HG03045 (cell line): ENCODE measurements at regions not wholly inside any gene's neighbourhood (a gene's known extent, or its start where the extent isn't known, plus 50 kb on each side); places are given as distances from the start of the nearest gene placed in this dataset.

ENCODE experiments used
- ATAC-seq: cut with Tn5 transposase; IDR thresholded peaks from one replicate; pipeline ENCODE4 v1.9.1; 2021; ENCODE audit warnings: mild to moderate bottlenecking, moderate library complexity; ENCODE audit not compliant: unreplicated experiment

DNA sequence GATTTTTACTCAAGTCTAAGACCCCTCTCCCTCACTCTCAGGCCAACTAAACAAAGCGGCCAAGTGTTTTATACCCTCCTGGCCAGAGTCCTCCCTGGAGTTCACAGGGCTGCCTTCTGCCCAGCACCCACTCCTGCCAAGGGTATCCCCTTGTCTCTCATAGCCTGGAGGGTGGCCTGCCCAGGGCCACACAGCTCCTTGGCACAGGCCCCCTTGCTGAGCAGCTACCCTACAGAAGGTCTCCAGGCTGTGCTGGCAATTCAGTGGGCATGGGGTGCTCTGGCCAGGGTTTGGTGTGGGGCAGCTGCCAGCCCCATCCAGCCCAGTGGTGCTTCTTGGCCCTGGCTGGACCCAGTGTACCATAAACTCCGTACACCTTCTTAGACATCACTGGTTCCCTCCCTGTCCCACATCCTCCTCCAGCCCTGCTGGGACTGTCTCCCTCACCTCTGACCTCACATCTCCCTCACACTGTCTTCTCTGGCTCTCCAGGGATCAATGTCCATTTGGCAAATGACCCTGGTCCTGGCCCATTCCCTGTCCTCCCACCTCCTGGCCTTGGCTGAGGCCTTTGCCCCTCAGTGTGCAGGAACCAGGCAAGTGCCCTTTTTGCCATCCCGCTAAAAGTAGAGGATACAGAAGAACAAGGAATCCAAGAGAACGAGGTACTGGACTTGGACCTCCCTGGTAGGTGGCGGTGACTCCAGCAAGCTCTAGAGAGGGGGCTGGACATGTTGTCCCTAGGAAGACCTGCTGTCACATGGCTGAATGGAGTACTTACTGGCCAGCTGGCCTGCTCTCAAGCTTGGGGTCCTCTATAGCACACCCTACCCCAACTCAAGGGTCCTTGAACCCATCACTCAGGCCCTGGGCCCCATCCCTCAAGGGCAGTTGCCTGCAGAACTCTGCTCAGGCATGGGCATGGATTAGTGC, 50.0 kb upstream of the TRPM1 start:
- no peak for ATAC-seq

DNA sequence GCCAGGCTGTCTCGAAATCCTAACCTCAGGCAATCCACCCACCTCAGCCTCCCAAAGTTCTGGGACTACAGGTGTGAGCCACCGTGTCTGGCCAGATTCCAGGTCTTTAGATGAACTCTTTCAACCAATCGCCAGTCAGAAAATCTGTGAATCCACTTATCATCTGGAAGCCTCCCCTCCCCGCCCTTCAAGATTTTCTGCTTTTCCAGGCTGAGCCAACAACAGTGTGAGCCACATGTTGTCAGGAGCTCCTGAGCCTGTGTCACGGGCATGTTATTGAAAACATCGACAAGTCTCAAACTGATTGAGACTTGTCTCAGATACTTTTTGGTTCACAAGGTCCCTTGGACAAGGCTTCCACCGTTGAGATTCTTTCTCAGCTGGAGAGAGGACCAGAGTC, 52.0 kb upstream of the TRPM1 start:
- no peak for ATAC-seq

DNA sequence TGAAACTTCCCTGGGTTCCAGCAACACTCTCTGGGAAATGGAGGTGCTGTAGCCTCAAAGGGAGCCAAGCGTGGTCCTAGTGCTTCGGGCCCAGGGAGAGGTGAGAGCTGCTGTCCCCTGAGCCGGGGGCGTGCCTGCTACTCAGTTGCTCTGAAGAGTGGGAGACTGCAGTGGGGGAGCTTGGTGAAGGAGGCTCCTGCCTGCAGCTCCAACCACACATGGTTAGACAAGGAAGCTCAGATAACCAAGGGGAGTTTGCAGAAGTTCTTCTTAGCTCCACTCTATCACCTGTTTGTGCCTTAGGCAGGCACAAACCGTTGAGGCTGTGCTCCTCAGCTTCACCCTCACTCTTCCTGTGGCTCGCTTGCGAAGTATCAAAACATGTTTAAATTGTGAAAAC, 53.6 kb upstream of the TRPM1 start:
- ATAC-seq, result no peak

DNA sequence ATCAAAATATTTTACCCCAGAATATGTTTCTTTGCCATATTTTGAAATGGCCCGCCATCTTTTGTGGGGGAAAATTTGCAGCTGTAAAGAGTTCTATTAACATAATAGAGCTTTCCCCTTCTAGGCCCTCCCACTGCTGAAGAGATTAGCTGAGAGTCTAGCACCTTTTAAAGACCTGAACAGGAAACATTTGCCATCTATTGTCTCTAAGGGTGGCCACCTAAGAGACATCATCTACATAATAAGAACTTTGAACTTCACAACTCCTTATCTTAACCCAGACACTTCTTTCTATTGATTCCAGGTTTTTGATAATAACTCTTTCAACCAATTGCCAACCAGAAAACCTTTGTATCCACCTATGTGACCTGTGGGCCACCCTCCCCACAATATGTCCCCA, 54.7 kb upstream of the TRPM1 start:
- no peak for ATAC-seq

DNA sequence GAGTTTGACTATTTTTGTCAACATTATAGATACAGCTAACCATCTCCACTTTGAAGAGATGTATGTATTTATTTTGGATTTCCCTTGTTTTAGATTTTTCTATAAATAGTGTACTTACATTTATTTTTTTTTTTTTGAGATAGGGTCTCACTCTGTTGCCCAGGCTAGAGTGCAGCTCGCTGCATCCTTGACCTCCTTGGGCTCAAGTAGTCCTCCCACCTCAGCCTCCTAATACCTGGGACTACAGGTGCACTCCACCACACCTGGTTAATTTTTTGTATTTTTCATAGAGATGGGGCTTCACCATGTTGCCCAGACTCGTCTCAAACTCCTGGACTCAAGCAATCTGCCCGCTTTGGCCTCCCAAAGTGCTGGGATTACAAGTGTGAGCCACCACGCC, 55.3 kb upstream of the TRPM1 start:
- ATAC-seq, result no peak

DNA sequence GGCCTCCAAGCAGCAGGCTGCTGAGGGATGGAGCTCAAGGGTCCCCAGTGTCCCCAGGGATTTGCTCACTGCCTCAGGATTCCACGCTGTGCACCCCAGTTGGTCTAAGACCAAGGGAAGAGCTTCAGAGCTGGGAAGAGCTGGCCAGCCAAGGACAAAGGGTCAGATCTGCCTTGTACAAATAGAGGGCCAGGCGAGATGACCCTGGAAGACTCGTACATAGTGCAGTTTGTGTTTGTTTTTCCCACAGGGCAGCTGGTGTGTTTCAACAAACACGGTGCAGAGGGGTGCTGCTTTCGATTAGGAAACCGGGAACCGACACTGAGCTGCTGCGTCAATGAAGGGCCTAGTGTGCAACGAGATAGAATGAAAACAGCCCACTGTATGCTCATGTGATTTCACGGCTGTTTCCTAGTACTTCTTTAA, 56.1 kb upstream of the TRPM1 start:
- ATAC-seq, result no peak

DNA sequence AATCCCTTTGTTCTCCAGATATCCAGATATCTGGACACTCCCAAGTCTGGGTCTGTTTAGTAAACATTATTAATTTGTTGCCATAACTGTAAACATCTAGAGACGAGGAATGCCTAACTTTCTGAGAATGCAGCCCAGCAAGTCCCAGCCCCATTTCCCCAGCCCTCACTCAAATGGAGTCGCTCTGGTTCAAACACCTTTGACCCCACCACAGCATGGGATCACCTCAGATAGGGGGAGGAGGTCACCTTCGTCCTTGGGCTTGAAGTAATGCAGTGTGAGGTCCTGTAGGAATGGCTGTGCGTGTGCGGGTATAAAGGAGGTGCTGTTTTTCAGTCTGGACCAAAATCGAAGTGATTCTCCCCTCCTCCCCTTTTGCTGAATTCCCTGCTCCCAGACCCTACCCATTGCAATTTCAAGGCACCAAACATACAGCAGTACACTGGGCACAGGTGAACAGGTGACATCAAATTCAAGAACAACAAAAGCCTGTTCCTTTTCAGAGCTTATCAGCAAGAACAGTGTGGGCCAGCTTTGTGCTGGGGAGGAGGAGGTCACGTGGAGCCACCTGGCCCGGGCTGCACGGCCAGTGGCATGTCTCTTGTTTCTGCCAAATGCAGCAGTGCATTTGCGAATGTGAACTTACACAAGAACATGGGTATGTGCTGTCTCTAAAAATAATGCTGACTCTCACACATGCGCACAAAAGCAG, 57.5 kb upstream of the TRPM1 start:
- ATAC-seq, result no peak

DNA sequence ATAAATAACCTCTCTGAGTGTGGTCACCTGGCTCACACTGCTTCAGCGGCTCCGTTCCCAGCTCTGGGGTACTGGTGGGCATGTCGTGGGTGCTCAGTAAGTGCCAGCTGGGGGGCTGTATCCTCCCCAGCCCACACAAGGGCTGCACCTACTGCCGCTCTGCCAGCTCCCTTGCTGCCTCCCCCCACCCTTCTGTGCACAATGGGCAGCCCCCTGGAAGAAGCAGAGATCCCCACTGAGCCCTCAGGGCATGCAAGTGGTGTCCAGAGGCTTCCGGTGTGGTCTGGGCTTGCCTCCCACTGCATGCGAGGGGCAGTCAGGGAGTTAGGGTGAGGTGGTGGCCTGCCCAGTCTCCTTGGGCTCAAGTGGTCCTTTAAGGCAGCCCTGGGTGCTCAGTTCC, 58.3 kb upstream of the TRPM1 start:
- ATAC-seq, result no peak

DNA sequence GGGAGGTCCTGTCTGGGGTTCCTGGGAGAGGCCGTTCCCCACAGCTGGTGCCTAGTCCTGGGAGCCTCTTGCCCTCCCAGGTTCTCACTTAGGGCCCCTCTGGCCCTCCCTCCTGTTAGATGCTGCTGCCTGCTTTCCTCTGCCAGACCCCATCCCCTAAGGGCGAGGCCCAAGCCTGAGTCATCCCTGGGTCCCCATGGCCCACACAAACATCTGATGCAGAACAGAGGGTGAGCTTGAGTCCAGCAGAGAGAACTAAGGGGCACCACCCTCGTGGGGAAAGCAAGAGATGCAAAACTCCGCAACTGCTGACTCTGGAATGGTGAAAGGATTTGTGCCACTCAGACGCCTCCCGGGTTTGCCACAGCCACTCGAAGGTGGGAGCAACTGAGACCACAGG, 58.8 kb upstream of the TRPM1 start:
- ATAC-seq, result no peak

DNA sequence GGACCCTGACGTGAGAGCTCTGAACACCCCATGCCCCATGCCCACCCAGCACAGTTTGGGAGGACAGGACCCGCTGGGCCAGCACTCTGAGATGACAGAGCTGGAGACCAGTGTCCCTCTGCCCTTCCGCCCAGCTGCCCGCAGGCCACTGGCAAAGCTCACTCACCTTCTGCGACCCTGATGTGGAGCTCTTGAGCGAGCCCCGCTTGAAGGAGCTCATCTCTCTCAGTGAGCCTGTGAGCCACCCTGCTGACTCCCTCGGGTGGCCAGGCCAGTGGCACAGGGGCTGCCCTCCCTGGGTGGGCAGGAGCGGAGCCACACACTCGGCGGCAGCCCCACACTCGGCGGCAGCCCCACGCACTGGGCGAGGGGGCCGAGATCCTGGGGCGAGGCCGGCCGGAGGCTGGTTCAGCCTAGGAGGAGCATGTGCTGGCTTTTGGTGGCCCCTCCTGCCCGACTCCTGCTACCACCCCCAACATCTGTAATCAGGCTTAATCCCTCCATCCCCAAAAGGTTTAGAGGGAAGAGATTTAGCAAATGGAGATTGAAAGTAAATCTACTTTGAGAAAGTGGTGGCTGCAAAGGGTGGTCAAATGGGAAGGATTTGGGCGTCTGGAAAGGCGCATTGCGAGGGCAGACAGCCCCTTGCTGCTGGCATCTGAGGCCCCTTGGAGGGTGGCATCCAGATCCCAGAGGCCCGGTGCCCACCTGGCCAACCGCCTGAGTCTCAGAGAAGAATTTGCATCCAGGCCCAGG, 59.4 kb upstream of the TRPM1 start:
- no peak for ATAC-seq

DNA sequence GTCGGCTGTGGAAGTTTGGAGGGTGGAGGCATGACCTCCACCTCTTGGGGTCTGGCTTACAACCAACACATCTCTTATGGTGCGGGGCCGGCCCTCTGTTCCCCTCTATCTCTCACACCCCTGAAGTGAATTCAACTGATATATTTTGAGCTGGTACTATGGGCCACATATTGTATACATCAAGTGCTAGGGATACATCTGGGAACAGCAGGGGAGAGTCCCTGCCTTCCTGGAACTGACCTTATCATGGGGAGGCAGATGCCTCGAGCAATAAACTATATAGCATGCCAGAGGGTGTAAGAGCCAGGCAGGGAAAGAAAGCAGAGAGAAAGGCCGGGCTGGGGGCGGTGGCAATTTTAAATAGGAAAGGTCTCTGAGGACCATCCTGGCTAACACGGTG, 60.4 kb upstream of the TRPM1 start:
- ATAC-seq, result no peak

DNA sequence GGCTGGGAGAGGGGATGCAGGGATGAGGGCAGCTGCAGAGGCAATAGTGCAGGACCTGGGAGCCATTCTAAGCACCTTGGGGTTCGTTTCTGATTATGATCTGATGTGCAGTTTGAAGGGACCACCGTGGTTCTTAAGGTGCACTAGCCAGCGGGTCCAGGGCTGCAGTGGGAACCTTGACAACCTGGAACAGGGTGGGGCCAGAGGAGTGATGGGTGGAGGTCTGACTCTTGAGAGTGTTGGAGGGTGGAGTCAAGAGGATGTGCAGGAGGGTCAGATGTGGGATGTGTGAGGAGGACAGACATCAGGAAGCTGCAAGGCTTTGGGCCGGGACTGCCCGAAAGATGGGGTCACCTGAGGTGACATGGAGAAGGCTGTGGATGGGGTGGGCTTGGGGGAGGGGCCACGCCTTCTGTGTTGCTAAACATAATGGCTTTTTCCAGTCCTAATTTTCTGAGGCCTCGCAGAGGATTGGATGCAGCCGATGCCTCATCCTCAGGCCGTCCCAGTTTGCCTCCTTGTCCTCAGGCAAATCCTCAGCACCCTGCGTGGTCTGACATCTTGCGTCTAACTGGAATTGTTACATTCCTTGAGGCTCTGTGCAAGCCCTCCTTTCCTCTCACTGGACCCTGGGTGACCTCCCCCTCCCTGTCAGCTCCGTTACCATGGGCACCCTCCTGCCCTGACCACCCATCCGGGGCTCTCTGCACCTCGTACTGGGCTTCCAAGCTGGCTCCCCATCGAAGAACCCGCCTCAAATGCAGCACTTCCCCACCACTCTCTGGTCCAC, 61.4 kb upstream of the TRPM1 start:
- no peak for ATAC-seq

DNA sequence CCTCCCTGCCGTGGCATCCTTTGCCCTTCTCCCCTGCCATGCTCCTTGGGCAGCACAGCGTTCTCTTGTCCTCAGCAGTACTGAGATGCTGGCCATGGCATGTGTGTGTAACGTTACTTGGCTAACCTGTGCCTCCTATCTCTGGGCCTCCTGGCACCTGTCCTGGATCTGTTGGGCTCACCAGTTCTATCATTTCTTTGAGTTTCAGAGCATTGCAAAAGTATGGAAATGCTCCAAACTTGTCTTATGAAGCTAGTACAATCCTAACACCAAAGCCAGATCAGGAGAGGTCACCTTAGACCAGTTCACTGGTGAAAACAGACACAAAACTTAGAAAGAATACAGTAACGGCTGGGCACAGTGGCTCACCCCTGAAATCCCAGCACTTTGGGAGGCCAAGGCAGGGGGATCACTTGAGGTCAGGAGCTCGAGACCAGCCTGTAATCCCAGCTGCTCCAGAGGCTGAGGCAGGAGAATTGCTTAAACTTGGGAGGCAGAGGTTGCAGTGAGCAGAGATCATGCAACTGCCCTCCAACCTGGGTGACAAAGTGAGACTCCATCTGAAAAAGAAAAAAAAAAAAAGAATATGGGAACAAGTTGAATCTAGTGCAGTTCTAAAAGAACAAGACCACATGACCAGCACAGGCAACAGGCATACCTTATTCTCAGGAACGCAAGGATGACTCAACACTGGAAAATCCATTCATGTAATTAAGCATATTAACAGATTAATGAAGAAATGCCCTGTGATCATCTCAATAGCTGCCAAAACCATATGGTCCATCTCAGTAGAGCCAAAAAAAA, 62.4 kb upstream of the TRPM1 start:
- no peak for ATAC-seq

DNA sequence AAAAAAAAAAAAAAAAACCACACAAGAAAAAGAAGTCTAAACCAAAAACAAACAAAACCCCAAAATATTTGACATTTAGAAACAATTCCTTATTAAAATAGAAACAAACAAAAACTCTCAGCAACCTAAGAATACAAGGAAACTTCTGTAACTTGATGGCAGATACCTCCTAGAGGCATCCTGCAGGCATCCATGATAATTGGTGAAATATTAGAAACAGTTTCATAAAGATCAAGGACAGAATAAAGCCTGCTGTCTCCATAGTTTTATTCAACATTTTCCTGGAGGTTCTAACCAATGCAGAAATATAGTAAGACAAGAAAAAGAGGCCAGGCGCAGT, 63.0 kb upstream of the TRPM1 start:
- no peak for ATAC-seq

DNA sequence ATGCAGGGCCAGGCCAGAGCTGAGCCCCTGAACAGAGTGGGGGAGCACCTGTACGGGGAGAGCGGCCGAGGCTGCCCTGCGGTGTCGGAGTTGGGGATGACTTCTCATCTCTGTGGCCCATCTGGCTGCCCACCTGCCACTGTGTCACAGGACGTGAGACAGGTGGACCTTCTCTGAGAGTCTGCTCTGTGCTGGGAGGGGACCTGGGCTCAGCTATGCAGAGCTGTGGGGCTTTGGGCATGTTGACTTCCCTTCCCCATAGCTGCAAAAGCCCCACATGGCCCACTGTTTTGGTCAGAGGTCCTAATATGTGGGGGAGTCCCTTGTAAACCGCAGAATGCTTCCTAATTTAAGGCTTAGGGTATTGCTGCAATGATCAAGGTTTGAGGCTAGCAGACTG, 68.0 kb upstream of the TRPM1 start:
- ATAC-seq, result no peak

DNA sequence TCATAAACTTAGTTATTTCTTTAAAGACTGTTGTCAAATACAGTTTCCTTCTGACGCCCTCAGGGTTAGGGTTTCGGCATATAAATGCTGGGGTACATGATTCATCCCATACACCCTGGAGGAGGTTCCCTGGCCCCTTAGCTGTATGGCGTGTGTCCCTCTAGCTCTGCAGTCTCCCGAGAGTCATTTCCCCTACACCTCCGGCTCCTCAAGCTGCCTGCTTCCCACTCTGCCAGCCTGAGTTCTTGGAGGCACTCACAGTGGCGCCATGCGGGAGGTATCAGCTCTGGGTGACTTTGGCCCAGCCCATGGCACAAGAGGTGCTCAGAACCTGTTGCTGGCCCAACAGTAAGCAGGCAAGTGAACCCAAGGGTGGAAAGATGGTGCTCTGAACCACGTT, 70.2 kb upstream of the TRPM1 start:
- no peak for ATAC-seq

DNA sequence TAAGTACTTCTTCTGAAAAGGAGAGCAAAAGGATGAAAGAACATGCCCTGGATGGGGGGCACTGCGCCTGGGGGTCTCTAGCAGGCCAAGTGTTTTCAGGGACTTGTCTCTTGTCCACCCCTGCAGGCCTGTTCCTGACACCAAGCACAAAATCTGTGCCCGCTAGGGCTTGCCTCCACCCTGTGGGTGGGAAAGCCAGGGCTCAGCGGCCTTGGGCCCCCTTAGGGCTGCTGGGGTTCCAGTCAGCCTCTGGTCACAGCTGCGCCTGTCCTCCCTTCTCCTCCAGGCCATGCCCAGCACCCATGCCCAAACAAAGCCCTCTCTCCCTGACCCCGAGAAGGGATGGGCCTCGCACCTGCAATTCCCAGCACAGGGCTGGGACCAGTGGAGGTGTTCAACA, 71.1 kb upstream of the TRPM1 start:
- no peak for ATAC-seq

DNA sequence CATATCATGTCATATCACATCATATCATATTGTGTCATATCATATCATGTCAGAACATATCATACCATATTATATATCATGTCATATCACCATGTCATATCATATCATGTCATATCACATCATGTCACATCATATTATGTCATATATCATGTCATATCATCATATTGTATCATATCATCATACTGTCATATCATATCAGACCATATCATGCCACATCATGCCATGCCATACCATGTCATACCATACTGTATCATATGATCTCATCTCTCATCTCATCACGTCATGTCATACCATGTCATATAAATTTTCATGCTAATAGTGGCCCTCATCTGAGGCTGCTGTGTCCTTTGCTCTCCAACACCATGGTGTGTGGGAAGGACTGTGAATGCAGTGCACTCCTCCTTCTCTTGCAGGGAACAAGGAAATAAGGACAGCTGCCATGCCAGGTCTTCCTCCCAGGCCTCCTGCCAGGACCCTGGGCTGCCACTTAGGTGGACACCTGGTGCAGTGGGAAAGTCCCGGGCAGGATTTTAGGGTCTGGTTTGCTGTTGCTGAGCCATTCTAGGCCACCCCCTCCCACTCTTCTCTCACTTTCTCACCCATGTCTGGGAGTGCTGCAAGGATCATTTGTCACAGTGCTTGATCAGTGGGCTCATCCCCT, 72.4 kb upstream of the TRPM1 start:
- no peak for ATAC-seq

DNA sequence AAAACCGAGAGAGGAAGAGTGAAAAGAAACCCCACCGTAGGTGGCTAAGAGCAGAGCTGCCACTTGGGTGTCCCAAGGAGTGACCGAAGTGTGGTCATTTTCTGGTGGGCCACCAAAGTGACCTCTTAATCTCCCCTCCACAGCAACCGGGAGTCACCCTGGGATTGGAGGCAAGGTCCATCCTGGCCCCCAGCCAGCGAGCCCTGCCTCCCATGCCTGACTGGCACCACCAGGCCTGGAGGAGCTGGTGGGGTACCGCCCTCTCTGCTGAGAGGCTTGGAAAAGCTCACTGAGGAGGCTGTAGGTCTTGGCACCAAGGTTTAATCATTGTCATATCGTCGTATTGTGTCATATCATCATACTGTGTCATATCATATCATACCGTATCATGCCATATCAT, 74.0 kb upstream of the TRPM1 start:
- ATAC-seq, result no peak

DNA sequence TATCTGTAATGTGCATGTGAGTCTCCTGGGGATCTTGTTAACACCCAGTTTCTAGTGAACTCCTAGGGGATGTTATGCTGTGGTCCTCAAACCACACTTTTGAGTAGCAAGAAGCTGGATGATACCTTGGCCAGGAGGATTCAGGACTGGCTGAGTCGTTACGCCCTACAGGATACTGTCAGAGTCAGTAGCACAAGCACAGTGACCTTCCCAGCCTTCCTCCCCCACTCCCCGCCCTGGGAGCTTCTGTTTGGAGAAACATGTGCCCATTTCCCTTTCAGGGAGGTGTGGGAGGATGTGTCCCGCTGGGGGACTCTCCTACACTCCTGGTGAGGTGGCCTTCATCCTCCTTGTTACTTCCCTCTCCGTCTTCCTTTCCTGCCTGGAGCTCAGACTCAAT, 76.4 kb upstream of the TRPM1 start:
- ATAC-seq, result no peak
